Mesenchymal stem cell (in vitro differentiated cells and primary cell): ENCODE measurements at regions not wholly inside any gene's neighbourhood (a gene's known extent, or its start where the extent isn't known, plus 50 kb on each side); places are given as distances from the start of the nearest gene placed in this dataset.

Experiments
- DNase-seq: peaks from one replicate; pipeline ENCODE4 v3.0.0-alpha.2; 2013
- H2AFZ ChIP-seq: one replicate; pipeline ENCODE4 v1.6.1; 2013; ENCODE audit warnings: low read depth, mild to moderate bottlenecking, control low read depth, inconsistent platforms, low read length, moderate library complexity
- H2AK5ac ChIP-seq: 2 replicates; pipeline ENCODE4 v1.6.1; 2013; ENCODE audit warnings: low read length, moderate library complexity, mild to moderate bottlenecking, inconsistent platforms; ENCODE audit not compliant: severe bottlenecking
- H2BK120ac ChIP-seq: one replicate; pipeline ENCODE4 v1.6.1; 2013; ENCODE audit warnings: low read depth, mild to moderate bottlenecking, inconsistent platforms, low read length, moderate library complexity
- H2BK12ac ChIP-seq, 2 experiments: one replicate each; pipeline ENCODE4 v1.6.1; 2013; ENCODE audit warnings: inconsistent platforms in 2 of 2, low read length in 2 of 2, mild to moderate bottlenecking in 2 of 2, moderate library complexity in 2 of 2, control low read depth in 1 of 2
- H2BK15ac ChIP-seq: one replicate; pipeline ENCODE4 v1.6.1; 2013; ENCODE audit warnings: mild to moderate bottlenecking, low read depth, inconsistent platforms; ENCODE audit not compliant: poor library complexity, severe bottlenecking
- H2BK5ac ChIP-seq: 2 replicates; pipeline ENCODE4 v1.6.1; 2013; ENCODE audit warnings: low read depth, mild to moderate bottlenecking, low read length, control low read depth, inconsistent platforms; ENCODE audit not compliant: poor library complexity, severe bottlenecking
- H3K14ac ChIP-seq, 2 experiments: one replicate each; pipeline ENCODE4 v1.6.1; 2013; ENCODE audit warnings: inconsistent platforms in 2 of 2, low read length in 2 of 2, control low read depth in 1 of 2, mild to moderate bottlenecking in 1 of 2, moderate library complexity in 1 of 2
- H3K18ac ChIP-seq, 2 experiments: one replicate each; pipeline ENCODE4 v1.6.1; 2013; ENCODE audit warnings: inconsistent platforms in 2 of 2, low read length in 2 of 2, control low read depth in 1 of 2, low read depth in 1 of 2, mild to moderate bottlenecking in 1 of 2
- H3K23ac ChIP-seq, 2 experiments: one replicate each; pipeline ENCODE4 v1.6.1; 2013; ENCODE audit warnings: inconsistent platforms in 2 of 2, low read length in 2 of 2, mild to moderate bottlenecking in 2 of 2, moderate library complexity in 2 of 2, control low read depth in 1 of 2
- H3K27ac ChIP-seq: 2 replicates; pipeline ENCODE4 v1.5.1; 2013; ENCODE audit warnings: mild to moderate bottlenecking, moderate library complexity, low read length, control low read depth, inconsistent platforms; ENCODE audit not compliant: poor library complexity, severe bottlenecking
- H3K27me3 ChIP-seq, 2 experiments: 2 replicates each; pipeline versions ENCODE4 v1.6.1 to v1.7.0; 2013; ENCODE audit warnings: low read length in 2 of 2, mild to moderate bottlenecking in 2 of 2, moderate library complexity in 2 of 2, control low read depth in 1 of 2, inconsistent platforms in 1 of 2; ENCODE audit not compliant: control insufficient read depth in 1 of 2, insufficient read depth in 1 of 2
- H3K36me3 ChIP-seq, 2 experiments: 2 replicates each; pipeline versions ENCODE4 v1.6.1 to v1.7.0; 2013; ENCODE audit warnings: low read length in 2 of 2, control low read depth in 1 of 2, inconsistent platforms in 1 of 2, low read depth in 1 of 2, mild to moderate bottlenecking in 1 of 2; ENCODE audit not compliant: insufficient read depth in 2 of 2, control insufficient read depth in 1 of 2
- H3K4ac ChIP-seq, 2 experiments: one replicate each; pipeline ENCODE4 v1.6.1; 2013; ENCODE audit warnings: inconsistent platforms in 2 of 2, low read length in 2 of 2, mild to moderate bottlenecking in 2 of 2, moderate library complexity in 2 of 2, control low read depth in 1 of 2, low read depth in 1 of 2
- H3K4me1 ChIP-seq: 2 replicates; pipeline ENCODE4 v1.6.1; 2013; ENCODE audit warnings: low read depth, low read length, control low read depth; ENCODE audit not compliant: control insufficient read depth, insufficient read depth
- H3K4me2 ChIP-seq: 2 replicates; pipeline ENCODE4 v1.6.1; 2013; ENCODE audit warnings: low read length, mild to moderate bottlenecking, inconsistent platforms; ENCODE audit not compliant: poor library complexity, severe bottlenecking
- H3K4me3 ChIP-seq, 2 experiments: 2 replicates each; pipeline versions ENCODE4 v1.5.1 to v1.7.0; 2013; ENCODE audit warnings: low read length in 2 of 2, mild to moderate bottlenecking in 2 of 2, control low read depth in 1 of 2, low read depth in 1 of 2; ENCODE audit not compliant: insufficient read depth in 1 of 2
- H3K79me1 ChIP-seq: replicated peaks from 2 replicates; pipeline ENCODE4 v1.6.1; 2013; ENCODE audit warnings: mild to moderate bottlenecking, control low read depth, low read length, inconsistent platforms; ENCODE audit not compliant: poor library complexity, severe bottlenecking
- H3K9ac ChIP-seq: 2 replicates; pipeline ENCODE4 v1.7.0; 2013; ENCODE audit warnings: mild to moderate bottlenecking, low read length, moderate library complexity
- H3K9me3 ChIP-seq: 2 replicates; pipeline ENCODE4 v1.7.0; 2013; ENCODE audit warnings: mild to moderate bottlenecking, low read length; ENCODE audit not compliant: control insufficient read depth
- H4K8ac ChIP-seq: one replicate; pipeline ENCODE4 v1.6.1; 2013; ENCODE audit warnings: inconsistent platforms, mild to moderate bottlenecking, low read length, moderate library complexity
- H4K91ac ChIP-seq: one replicate; pipeline ENCODE4 v1.6.1; 2013; ENCODE audit warnings: mild to moderate bottlenecking, low read length, inconsistent platforms
- WGBS: methylation state at CpG from one replicate; pipeline ENCODE4 v1.1.7; 2013; ENCODE audit warnings: mixed read lengths; 5-methylcytosine and 5-hydroxymethylcytosine counted together

DNA sequence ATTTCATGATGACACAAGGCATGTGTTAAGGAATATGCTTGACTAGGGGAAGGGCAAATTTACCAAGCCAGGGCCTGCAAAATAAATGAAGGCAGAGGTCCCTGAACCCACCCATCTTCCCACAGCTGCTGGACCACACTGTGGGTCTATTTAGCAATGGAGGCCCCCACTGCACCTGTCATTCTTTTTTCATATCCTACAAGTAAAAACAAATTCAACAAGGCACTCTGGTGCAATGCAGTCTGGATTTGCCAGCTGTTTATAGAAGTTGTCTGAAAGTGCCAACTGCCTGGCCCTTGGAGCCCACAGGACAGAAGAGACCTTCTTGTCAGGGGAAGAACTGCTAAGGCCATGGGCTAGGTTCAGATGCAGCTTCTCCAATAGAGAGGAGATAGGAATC, 112.8 kb upstream of the ATL2 start:
- DNase-seq: no peak
- Histone ChIP-seq H3K4me3 (no peak overlapping the region), H3K27me3 (peaks cover 8 to 14% of the 10 kb centered on the region in 2 experiments), H3K23ac (no peak overlapping the region), H3K9me3 (no peaks in the 10 kb centered on the region), H3K27ac (no peak overlapping the region), H2BK120ac (no peak overlapping the region), H3K4me1 (no peaks in the 10 kb centered on the region), H3K4me2 (no peak overlapping the region), H4K91ac (no peak overlapping the region), H2AK5ac (no peak overlapping the region), H2BK12ac (no peak overlapping the region), H4K8ac (no peak overlapping the region), H3K79me1 (no peaks in the 10 kb centered on the region), H3K36me3 (no peaks in the 10 kb centered on the region), H3K9ac (no peak overlapping the region), H2AFZ (no peak overlapping the region), H2BK15ac (no peak overlapping the region), H3K14ac (no peak overlapping the region), H3K4ac (no peak overlapping the region), H3K18ac (no peak overlapping the region), H2BK5ac (no peak overlapping the region)

DNA sequence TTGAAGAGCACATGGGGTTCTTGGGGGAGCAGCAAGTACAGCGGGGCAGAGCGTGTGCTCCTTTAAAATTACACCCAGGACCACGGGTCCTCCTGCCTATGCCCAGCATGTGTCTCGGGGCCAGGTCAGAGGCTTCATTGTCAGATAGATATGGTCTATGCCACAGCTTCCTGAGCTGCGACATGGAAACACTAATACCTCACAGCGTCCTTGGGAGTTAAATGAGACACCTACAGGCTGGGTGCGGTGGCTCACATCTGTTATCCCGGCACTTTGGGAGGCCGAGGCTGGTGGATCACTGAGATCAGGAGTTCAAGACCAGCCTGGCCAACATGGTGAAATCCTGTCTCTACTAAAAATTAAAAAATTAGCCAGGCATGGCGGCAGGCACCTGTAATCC, 110.8 kb upstream of the ATL2 start:
- H3K9ac ChIP-seq: no peak overlapping the region
- no peaks in the 10 kb centered on the region for H3K79me1 ChIP-seq
- H3K4ac ChIP-seq: no peak overlapping the region
- H3K27ac ChIP-seq: no peak overlapping the region
- H2AFZ ChIP-seq: no peak overlapping the region
- H3K23ac ChIP-seq: no peak overlapping the region
- H2BK15ac ChIP-seq: no peak overlapping the region
- no peak overlapping the region for H2BK5ac ChIP-seq
- H3K4me1 ChIP-seq: no peaks in the 10 kb centered on the region
- no peak overlapping the region for H2BK12ac ChIP-seq
- no peak overlapping the region for H4K8ac ChIP-seq
- WGBS: 90% methylated on average over 10 of the region's 10 CpGs
- no peak overlapping the region for H3K14ac ChIP-seq
- no peak overlapping the region for H4K91ac ChIP-seq
- H3K36me3 ChIP-seq: no peaks in the 10 kb centered on the region
- H3K9me3 ChIP-seq: no peaks in the 10 kb centered on the region
- no peak for DNase-seq
- no peak overlapping the region for H3K4me3 ChIP-seq
- no peak overlapping the region for H3K18ac ChIP-seq
- no peak overlapping the region for H3K4me2 ChIP-seq
- no peak overlapping the region for H2AK5ac ChIP-seq
- H2BK120ac ChIP-seq: no peak overlapping the region
- H3K27me3 ChIP-seq: peaks cover 0 to 14% of the 10 kb centered on the region in 2 experiments

DNA sequence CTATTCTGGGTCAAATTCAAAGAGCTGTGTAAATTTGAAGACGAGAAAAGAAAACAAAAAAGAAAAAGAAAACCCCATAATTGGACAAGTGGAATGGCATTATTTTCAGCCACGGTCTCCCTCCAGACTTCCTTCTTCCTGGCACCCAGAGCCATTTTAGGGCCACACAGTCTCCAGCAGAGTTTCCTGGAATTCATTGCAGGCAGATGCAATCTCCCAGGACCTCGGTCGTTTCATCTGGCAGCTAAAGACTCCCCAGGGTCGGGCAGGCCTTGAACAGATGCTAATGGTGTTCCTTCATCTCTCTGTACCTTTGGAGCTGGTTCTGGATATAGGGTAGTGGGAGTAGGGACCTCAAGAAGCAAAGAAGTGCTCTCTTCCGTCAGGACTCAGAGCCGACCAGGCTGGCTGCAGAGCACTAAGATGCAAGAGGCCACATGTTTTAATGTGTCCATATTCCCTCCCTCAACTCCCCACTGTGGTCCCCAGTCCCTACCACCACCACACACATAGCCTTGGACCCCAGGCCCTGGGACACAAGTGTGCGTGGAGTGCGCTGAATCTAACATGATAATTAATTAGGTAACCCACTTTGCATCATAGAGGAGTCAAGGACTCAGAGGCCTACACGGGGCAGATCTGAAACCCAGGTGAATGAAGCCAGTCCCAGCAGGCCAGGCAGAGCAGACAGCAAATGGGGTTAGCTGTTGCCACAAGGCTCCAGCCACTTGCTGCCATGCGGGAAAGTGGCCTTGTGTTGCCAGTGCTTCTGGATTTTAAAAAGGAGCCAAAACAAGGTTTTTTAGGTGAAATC, 109.3 kb upstream of the ATL2 start:
- Histone ChIP-seq H3K23ac (no peak overlapping the region), H4K8ac (no peak overlapping the region), H2BK15ac (no peak overlapping the region), H3K4ac (no peak overlapping the region), H3K9ac (no peak overlapping the region), H3K4me1 (no peaks in the 10 kb centered on the region), H2BK12ac (no peak overlapping the region), H3K4me2 (no peak overlapping the region), H4K91ac (no peak overlapping the region), H3K14ac (no peak overlapping the region), H3K18ac (no peak overlapping the region), H3K27me3 (peaks cover 0 to 14% of the 10 kb centered on the region in 2 experiments), H2BK5ac (no peak overlapping the region), H2AK5ac (no peak overlapping the region), H2AFZ (no peak overlapping the region), H3K4me3 (no peak overlapping the region), H3K36me3 (no peaks in the 10 kb centered on the region), H3K27ac (no peak overlapping the region), H2BK120ac (no peak overlapping the region), H3K79me1 (no peaks in the 10 kb centered on the region), H3K9me3 (no peaks in the 10 kb centered on the region)
- 87% methylated on average over 10 of the region's 11 CpGs for WGBS
- DNase-seq: no peak

DNA sequence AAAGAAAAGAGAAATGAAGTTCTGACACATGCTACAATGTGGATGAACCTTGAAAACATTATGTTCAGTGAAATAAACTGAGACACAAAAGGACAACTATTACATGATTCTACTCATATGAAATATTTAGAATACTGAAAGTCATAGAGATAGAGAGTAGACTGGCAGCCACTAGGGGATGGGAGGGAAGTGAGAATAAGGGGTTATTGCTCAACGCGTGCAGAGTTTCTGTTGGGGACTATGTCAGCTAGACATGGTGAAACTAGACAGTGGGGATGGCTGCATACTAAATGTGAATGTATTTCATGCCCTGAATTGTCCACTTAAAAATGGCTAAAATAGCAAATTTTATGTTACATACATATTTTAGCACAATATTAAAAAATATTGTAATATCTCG, 108.7 kb upstream of the ATL2 start:
- 73% methylated on average over 2 of the region's 3 CpGs for WGBS
- Histone ChIP-seq H2AK5ac (no peak overlapping the region), H3K79me1 (no peaks in the 10 kb centered on the region)

More for the DNA sequence above, 108.7 kb upstream of the ATL2 start:
- Histone ChIP-seq H2BK5ac (no peak overlapping the region), H3K4me3 (no peak overlapping the region), H2BK120ac (no peak overlapping the region), H3K4ac (no peak overlapping the region), H3K27me3 (peaks cover 0 to 14% of the 10 kb centered on the region in 2 experiments), H4K91ac (no peak overlapping the region), H3K9me3 (peaks cover 4% of the 10 kb centered on the region), H3K18ac (no peak overlapping the region), H3K9ac (no peak overlapping the region), H2BK15ac (no peak overlapping the region), H3K4me2 (no peak overlapping the region), H3K4me1 (no peaks in the 10 kb centered on the region), H3K36me3 (no peaks in the 10 kb centered on the region), H3K23ac (no peak overlapping the region), H3K14ac (no peak overlapping the region), H4K8ac (no peak overlapping the region), H3K27ac (no peak overlapping the region), H2BK12ac (no peak overlapping the region), H2AFZ (no peak overlapping the region)
- no peak for DNase-seq
